Panc1 (cell line): ENCODE measurements at regions not wholly inside any gene's neighbourhood (a gene's known extent, or its start where the extent isn't known, plus 50 kb on each side); places are given as distances from the start of the nearest gene placed in this dataset.

Source experiments
- CTCF ChIP-seq: fragments of 450-650 bp; IDR thresholded peaks from 2 replicates; pipeline ENCODE4 v1.5.1; 2017; ENCODE audit warnings: mild to moderate bottlenecking
- POLR2AphosphoS5 ChIP-seq: IDR thresholded peaks from 2 replicates; pipeline ENCODE4 v1.6.1; 2012; ENCODE audit warnings: mild to moderate bottlenecking, low read depth, low read length, moderate library complexity
- SIN3A ChIP-seq: IDR thresholded peaks from 2 replicates; pipeline ENCODE4 v1.6.1; 2012; ENCODE audit warnings: low read depth, mild to moderate bottlenecking, low read length, moderate library complexity, borderline replicate concordance; ENCODE audit not compliant: insufficient read depth

GRCh38 chr3:5294356-5294755 lies 106.8 kb downstream of the EDEM1 start:
- no peak for TF ChIP-seq CTCF
- no peak for TF ChIP-seq POLR2AphosphoS5
- TF ChIP-seq SIN3A, result no peak
